K562 (cell line): ENCODE measurements at regions not wholly inside any gene's neighbourhood (a gene's known extent, or its start where the extent isn't known, plus 50 kb on each side); places are given as distances from the start of the nearest gene placed in this dataset.

Experiments
- MXI1 ChIP-seq: IDR thresholded peaks from 2 replicates; pipeline ENCODE4 v1.6.1; 2011; ENCODE audit warnings: low read depth, mild to moderate bottlenecking, improper control_type of control experiment, low read length
- NFIC ChIP-seq: fragments of 450-650 bp; IDR thresholded peaks from 2 replicates; pipeline ENCODE4 v1.6.1; 2017; ENCODE audit warnings: mild to moderate bottlenecking, inconsistent platforms
- POLR2A ChIP-seq: fragments of 450-650 bp; conservative IDR thresholded peaks from 2 replicates; pipeline ENCODE4 v1.6.1; 2016
- ZNF140 ChIP-seq: fragments of 250-450 bp; sonication (Bioruptor Pico); IDR thresholded peaks from 2 replicates; pipeline ENCODE4 v1.8.0; 2021; ENCODE audit warnings: moderate library complexity, mild to moderate bottlenecking, inconsistent platforms

- TF ChIP-seq POLR2A (no peak), ZNF140 (CRISPR knock-in tag) (no peak), NFIC (no peak), MXI1 (no peak)
Measured at GRCh38 chr4:132859929-132860328, 289.2 kb upstream of the PCDH10 start.
